Kidney epithelial cell (primary cell): ENCODE measurements at regions not wholly inside any gene's neighbourhood (a gene's known extent, or its start where the extent isn't known, plus 50 kb on each side); places are given as distances from the start of the nearest gene placed in this dataset.

ENCODE experiments used
- DNase-seq: peaks from one replicate; pipeline ENCODE4 v3.0.0-alpha.2; 2010; ENCODE audit warnings: low read depth
- H3K27me3 ChIP-seq: 2 replicates; pipeline ENCODE4 v1.6.0; 2011; ENCODE audit warnings: low read length; ENCODE audit not compliant: control insufficient read depth, insufficient read depth
- H3K36me3 ChIP-seq: 2 replicates; pipeline ENCODE4 v1.5.1; 2011; ENCODE audit warnings: low read length; ENCODE audit not compliant: control insufficient read depth, insufficient read depth
- H3K4me3 ChIP-seq: 2 replicates; pipeline ENCODE4 v1.5.1; 2011; ENCODE audit warnings: low read depth, mild to moderate bottlenecking, control low read depth, low read length
- TF ChIP-seq, protein P1 (sequence below): IDR thresholded peaks from 2 replicates; pipeline ENCODE4 v1.5.1; 2011; ENCODE audit warnings: mild to moderate bottlenecking, moderate library complexity, low read length, control low read depth, inconsistent platforms; ENCODE audit not compliant: insufficient read depth, poor library complexity, severe bottlenecking

DNA sequence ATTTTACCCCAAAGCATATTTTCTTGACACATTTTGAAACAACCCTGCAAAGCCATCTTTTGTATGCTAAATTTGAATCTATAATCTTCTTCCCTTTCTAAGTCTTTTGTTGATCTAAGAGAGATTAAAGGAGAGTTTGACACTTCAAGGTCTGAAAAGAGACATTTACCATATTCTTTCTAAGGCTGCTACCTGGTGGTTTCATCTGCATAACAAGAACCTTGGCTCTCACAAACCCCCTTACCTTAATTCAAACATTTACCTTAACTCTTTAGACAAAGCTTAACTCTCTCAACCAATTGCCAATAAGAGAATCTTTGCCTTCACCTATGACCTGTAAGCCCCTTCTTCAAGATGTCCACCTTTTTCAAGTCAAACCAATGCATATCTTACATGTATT, 1143.6 kb downstream of the CDH11 start:
- DNase-seq: no peak
- H3K4me3 ChIP-seq: no peak overlapping the region
- no peaks in the 10 kb centered on the region for H3K27me3 ChIP-seq
- H3K36me3 ChIP-seq: no peaks in the 10 kb centered on the region
- TF ChIP-seq, protein P1, sequence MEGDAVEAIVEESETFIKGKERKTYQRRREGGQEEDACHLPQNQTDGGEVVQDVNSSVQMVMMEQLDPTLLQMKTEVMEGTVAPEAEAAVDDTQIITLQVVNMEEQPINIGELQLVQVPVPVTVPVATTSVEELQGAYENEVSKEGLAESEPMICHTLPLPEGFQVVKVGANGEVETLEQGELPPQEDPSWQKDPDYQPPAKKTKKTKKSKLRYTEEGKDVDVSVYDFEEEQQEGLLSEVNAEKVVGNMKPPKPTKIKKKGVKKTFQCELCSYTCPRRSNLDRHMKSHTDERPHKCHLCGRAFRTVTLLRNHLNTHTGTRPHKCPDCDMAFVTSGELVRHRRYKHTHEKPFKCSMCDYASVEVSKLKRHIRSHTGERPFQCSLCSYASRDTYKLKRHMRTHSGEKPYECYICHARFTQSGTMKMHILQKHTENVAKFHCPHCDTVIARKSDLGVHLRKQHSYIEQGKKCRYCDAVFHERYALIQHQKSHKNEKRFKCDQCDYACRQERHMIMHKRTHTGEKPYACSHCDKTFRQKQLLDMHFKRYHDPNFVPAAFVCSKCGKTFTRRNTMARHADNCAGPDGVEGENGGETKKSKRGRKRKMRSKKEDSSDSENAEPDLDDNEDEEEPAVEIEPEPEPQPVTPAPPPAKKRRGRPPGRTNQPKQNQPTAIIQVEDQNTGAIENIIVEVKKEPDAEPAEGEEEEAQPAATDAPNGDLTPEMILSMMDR: no peak

DNA sequence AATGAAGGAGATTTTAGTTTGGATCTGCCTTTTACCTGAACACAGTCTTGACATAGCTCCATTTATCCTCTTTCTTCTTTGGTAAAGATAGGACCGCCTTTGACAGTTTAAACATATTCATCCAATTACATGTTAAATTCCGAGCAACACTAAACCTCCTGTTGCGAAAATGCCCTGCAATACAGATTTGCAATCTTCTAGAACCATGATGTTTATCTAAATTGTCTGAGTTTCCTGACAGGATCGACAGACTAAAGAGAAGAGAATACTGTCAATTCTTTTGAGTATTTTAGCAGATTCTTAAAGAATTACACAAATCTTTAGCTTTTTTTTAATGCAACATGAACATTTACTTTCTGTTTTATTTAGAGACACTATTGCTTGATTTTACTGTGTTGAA, 1145.5 kb downstream of the CDH11 start:
- TF ChIP-seq, protein P1: no peak
- H3K36me3 ChIP-seq: no peaks in the 10 kb centered on the region
- H3K27me3 ChIP-seq: no peaks in the 10 kb centered on the region
- DNase-seq: no peak
- no peak overlapping the region for H3K4me3 ChIP-seq

DNA sequence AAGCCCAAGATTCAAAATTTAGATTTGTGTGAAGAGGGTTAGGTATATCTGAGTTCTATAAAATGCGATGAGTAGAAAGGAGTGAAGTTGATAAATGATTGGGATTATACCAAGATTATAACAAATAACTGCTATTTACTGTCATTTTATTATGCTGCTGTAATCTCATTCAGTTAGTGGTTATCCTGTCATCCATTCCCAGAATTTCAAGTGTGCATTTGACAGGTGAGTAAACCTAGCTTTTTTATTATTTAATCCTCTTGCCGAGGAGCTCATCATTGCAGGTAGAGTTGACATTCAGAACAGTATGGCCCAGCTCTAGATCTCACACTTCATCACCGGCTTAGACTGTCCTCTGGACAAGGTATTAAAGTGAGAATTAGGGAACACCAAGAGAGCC, 1146.2 kb downstream of the CDH11 start:
- Histone ChIP-seq H3K36me3 (no peaks in the 10 kb centered on the region), H3K27me3 (no peaks in the 10 kb centered on the region), H3K4me3 (no peak overlapping the region)
- DNase-seq: no peak
- TF ChIP-seq, protein P1: no peak

DNA sequence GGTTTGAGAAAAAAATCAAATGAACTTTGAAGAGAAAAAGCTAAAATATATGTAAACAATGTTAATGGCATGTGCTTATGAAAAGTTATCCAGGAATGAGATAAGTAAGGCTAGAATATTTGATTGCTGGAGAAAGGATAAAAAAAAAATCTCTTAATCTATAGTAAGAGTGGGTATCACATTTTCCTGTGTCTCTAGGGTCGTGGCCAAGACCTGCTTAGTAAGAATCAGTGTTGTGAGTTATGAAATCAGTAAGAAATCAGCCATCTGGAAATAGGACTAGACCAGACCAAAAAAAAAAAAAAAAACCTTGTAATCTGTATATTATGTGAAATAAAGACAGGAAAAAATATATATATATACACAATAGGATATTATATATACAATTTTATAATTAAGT, 1153.9 kb downstream of the CDH11 start:
- TF ChIP-seq, protein P1: no peak
- no peak for DNase-seq
- no peak overlapping the region for H3K4me3 ChIP-seq
- H3K36me3 ChIP-seq: no peaks in the 10 kb centered on the region
- H3K27me3 ChIP-seq: no peaks in the 10 kb centered on the region

DNA sequence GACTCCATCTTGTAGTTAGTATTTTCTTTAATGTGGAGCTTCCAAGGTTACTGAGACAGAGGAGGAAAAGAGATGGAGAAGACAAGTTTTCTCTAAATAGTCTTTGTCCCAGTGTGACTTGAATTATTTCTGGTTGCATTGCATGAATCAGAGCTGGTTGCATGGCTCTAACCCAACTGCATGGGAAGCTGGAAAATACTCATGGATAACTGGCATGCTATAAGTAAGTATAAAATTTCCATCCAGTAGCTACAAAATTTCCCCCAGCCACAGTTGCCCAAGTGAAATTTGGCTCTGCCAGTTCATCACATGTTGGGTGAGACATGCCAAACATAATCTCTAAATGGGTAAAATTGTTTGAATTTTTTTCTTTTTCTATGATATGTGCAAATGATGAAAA, 1161.5 kb downstream of the CDH11 start:
- no peak for DNase-seq
- no peaks in the 10 kb centered on the region for H3K36me3 ChIP-seq
- TF ChIP-seq, protein P1: no peak
- H3K27me3 ChIP-seq: no peaks in the 10 kb centered on the region
- no peak overlapping the region for H3K4me3 ChIP-seq

DNA sequence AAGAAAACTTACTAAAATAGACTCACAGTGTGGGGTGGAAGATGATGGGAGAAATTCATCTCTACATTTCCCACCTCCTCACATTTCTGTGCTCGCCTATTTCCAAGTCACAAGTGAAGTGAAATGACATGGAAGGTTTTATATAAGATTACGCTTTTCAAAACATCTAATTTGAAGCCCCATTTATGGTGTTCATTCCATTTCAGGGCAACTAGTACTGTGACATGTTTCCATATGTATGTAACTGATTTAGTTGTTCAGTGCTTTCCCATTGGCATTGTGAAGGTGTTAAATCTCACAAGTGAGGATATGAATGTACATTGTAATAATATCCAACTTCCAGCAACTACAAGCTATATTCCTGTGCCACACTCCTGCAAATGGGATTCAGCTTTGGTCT, 1174.8 kb downstream of the CDH11 start:
- Histone ChIP-seq H3K4me3 (no peak overlapping the region), H3K27me3 (no peaks in the 10 kb centered on the region), H3K36me3 (no peaks in the 10 kb centered on the region)
- TF ChIP-seq, protein P1: no peak
- DNase-seq: no peak
